22Rv1 (cell line): ENCODE measurements at regions not wholly inside any gene's neighbourhood (a gene's known extent, or its start where the extent isn't known, plus 50 kb on each side); places are given as distances from the start of the nearest gene placed in this dataset.

Experiments used
- H3K27ac ChIP-seq: fragments of 450-650 bp; 2 replicates; pipeline ENCODE4 v1.5.1; 2017
- CTCF ChIP-seq: fragments of 450-650 bp; IDR thresholded peaks from 2 replicates; pipeline ENCODE4 v1.5.1; 2017; ENCODE audit warnings: mild to moderate bottlenecking
- ZFX ChIP-seq: fragments of 450-650 bp; IDR thresholded peaks from 2 replicates; pipeline ENCODE4 v1.6.1; 2017; ENCODE audit warnings: antibody characterized with exemption, borderline replicate concordance

- no peak for TF ChIP-seq CTCF
- no peak for TF ChIP-seq ZFX
- H3K27ac ChIP-seq, result no peak overlapping the region
Measured at GRCh38 chr15:70219256-70219895, 121.7 kb upstream of the TLE3 start.

GRCh38 chr15:70217226-70218160 is 119.8 kb upstream of the TLE3 start:
- H3K27ac ChIP-seq, result no peak overlapping the region
- no peak for TF ChIP-seq CTCF
- no peak for TF ChIP-seq ZFX

GRCh38 chr15:70215951-70216350 is 118.2 kb upstream of the TLE3 start:
- no peak overlapping the region for H3K27ac ChIP-seq
- TF ChIP-seq CTCF (no peak), ZFX (no peak)

- TF ChIP-seq ZFX (no peak), CTCF (no peak)
- H3K27ac ChIP-seq, result no peak overlapping the region
Measured at GRCh38 chr15:70214941-70215635, 117.4 kb upstream of the TLE3 start.

GRCh38 chr15:70214276-70214675 is 116.6 kb upstream of the TLE3 start:
- TF ChIP-seq CTCF, result 0 out of 2 replicates have a peak, but pooled peaks have one; percentile 6
- no peak for TF ChIP-seq ZFX
- no peak overlapping the region for H3K27ac ChIP-seq

GRCh38 chr15:70213794-70214193 is 116.1 kb upstream of the TLE3 start:
- H3K27ac ChIP-seq, result no peak overlapping the region
- TF ChIP-seq CTCF (no peak), ZFX (no peak)

- no peak for TF ChIP-seq CTCF
- no peak for TF ChIP-seq ZFX
- no peak overlapping the region for H3K27ac ChIP-seq
Measured at GRCh38 chr15:70212963-70213315, 115.2 kb upstream of the TLE3 start.
